ENCODE measurements at regions not wholly inside any gene's neighbourhood (a gene's known extent, or its start where the extent isn't known, plus 50 kb on each side); places are given as distances from the start of the nearest gene placed in this dataset.

DNA sequence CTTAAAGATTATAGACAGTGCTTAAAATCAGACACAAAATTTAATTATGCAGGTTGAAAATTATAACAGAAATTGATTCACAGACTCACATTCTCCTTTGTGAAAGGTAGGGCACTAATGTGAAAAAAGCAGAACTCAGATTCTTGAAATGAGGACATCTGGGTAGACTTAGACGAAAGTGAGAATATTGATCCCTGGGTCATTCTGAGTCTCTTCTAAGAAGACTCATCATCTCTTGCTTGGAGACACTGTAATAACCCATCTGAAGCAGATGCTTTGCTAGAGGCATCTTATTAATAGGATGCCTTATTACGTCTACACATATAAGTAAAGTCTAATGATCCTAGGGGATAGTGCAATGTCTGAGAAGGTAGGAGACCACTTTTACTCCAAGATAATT lies 274.4 kb downstream of the HINT1 start:
- DNase-seq (ENCODE audit: low read depth, low spot score) (no peak), ATAC-seq (no peak)
- CTCF ChIA-PET: no interaction called here
- Histone ChIP-seq H3K9ac (ENCODE audit: low read length) (no peak overlapping the region), H3K9me3 (ENCODE audit: control insufficient read depth in 1 of 2, insufficient read depth in 1 of 2, low read depth in 1 of 2, low read length in 2 of 2) (no peaks in the 10 kb centered on the region), H3K27me3 (ENCODE audit: insufficient read depth, low read length) (no peaks in the 10 kb centered on the region; the same call in 1 of the 2 replicates), H3K27ac (ENCODE audit: low read depth, low read length) (no peak overlapping the region), H3K4me1 (ENCODE audit: control insufficient read depth in 1 of 2, insufficient read depth in 2 of 2, low read length in 2 of 2) (no peaks in the 10 kb centered on the region), H3K36me3 (ENCODE audit: control insufficient read depth in 1 of 2, insufficient read depth in 2 of 2, low read length in 2 of 2) (no peaks in the 10 kb centered on the region), H3K4me2 (ENCODE audit: low read length) (no peak overlapping the region), H2AFZ (ENCODE audit: low read depth, low read length, poor library complexity, severe bottlenecking) (no peak overlapping the region), H3K9me2 (ENCODE audit: insufficient read depth) (no peaks in the 10 kb centered on the region), H4K20me1 (ENCODE audit: insufficient read depth) (no peaks in the 10 kb centered on the region), H3K4me3 (replicated peaks in 1 of 2; ENCODE audit: low read depth in 1 of 2, low read length in 2 of 2) (no peak overlapping the region), H3K79me2 (ENCODE audit: insufficient read depth, low read length) (no peaks in the 10 kb centered on the region)
- BruUV-seq (replicated peaks): no TSS peak
- POLR2A ChIA-PET: no interaction called here
- TF ChIP-seq CEBPB (IDR thresholded peaks at IDR 0.05; ENCODE audit: low read depth): no peak
- no peak for TF ChIP-seq SRF (IDR thresholded peaks at IDR 0.05; ENCODE audit: low read depth)
- TF ChIP-seq JUND (IDR thresholded peaks at IDR 0.05): no peak
- no peak for TF ChIP-seq ZNF274 (IDR thresholded peaks at IDR 0.05; ENCODE audit: low read depth, low read length)
- no peak for TF ChIP-seq TCF7L2 (IDR thresholded peaks at IDR 0.05; ENCODE audit: borderline replicate concordance, extremely low read depth, insufficient read depth, insufficient read length)
- TF ChIP-seq, protein P1, sequence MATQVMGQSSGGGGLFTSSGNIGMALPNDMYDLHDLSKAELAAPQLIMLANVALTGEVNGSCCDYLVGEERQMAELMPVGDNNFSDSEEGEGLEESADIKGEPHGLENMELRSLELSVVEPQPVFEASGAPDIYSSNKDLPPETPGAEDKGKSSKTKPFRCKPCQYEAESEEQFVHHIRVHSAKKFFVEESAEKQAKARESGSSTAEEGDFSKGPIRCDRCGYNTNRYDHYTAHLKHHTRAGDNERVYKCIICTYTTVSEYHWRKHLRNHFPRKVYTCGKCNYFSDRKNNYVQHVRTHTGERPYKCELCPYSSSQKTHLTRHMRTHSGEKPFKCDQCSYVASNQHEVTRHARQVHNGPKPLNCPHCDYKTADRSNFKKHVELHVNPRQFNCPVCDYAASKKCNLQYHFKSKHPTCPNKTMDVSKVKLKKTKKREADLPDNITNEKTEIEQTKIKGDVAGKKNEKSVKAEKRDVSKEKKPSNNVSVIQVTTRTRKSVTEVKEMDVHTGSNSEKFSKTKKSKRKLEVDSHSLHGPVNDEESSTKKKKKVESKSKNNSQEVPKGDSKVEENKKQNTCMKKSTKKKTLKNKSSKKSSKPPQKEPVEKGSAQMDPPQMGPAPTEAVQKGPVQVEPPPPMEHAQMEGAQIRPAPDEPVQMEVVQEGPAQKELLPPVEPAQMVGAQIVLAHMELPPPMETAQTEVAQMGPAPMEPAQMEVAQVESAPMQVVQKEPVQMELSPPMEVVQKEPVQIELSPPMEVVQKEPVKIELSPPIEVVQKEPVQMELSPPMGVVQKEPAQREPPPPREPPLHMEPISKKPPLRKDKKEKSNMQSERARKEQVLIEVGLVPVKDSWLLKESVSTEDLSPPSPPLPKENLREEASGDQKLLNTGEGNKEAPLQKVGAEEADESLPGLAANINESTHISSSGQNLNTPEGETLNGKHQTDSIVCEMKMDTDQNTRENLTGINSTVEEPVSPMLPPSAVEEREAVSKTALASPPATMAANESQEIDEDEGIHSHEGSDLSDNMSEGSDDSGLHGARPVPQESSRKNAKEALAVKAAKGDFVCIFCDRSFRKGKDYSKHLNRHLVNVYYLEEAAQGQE (IDR thresholded peaks at IDR 0.05; ENCODE audit: low read depth): no peak
- TF ChIP-seq ZFX (IDR thresholded peaks at IDR 0.05): no peak
- TF ChIP-seq POLR2AphosphoS5 (IDR thresholded peaks at IDR 0.05; ENCODE audit: low read depth, low read length): no peak
- TF ChIP-seq RAD21 (IDR thresholded peaks at IDR 0.05; ENCODE audit: low read depth): no peak
- RAD21 ChIA-PET (ENCODE audit: low non-redundant PET in 1 of 2, low total read pairs in 2 of 2, uncharacterized antibody in 2 of 2, unreplicated experiment in 2 of 2): no interaction called here
- intact Hi-C loops (cut with micrococcal nuclease): no loop called here

Measured in HCT116 (cell line).